Bronchial epithelial cell (primary cell): ENCODE measurements at regions not wholly inside any gene's neighbourhood (a gene's known extent, or its start where the extent isn't known, plus 50 kb on each side); places are given as distances from the start of the nearest gene placed in this dataset.

Experiments
- DNase-seq: peaks from one replicate; pipeline ENCODE4 v3.0.0-alpha.2; 2010; ENCODE audit warnings: low read depth
- FAIRE-seq: peaks from 2 replicates; lab custom pipeline; 2011; peaks lifted over from hg19 to GRCh38; lab: Jason Lieb, UNC
- H3K27me3 ChIP-seq: 2 replicates; pipeline ENCODE4 v1.5.1; 2011; ENCODE audit warnings: low read length; ENCODE audit not compliant: control insufficient read depth, insufficient read depth
- H3K36me3 ChIP-seq: 2 replicates; pipeline ENCODE4 v1.5.1; 2011; ENCODE audit warnings: low read length; ENCODE audit not compliant: control insufficient read depth, insufficient read depth
- H3K4me3 ChIP-seq: 2 replicates; pipeline ENCODE4 v1.5.1; 2011; ENCODE audit warnings: mild to moderate bottlenecking, low read depth, low read length, control low read depth
- CTCF ChIP-seq: IDR thresholded peaks from 2 replicates; pipeline ENCODE4 v1.5.1; 2011; ENCODE audit warnings: mild to moderate bottlenecking, moderate library complexity, low read length, control low read depth, inconsistent platforms; ENCODE audit not compliant: insufficient read depth, severe bottlenecking

GRCh38 chrX:120774606-120775005, 101.1 kb downstream of the CT47B1 start:
- no peak for DNase-seq
- Histone ChIP-seq H3K4me3 (no peak overlapping the region), H3K27me3 (no peaks in the 10 kb centered on the region), H3K36me3 (no peaks in the 10 kb centered on the region)
- no peak for FAIRE-seq
- TF ChIP-seq CTCF: no peak

DNA sequence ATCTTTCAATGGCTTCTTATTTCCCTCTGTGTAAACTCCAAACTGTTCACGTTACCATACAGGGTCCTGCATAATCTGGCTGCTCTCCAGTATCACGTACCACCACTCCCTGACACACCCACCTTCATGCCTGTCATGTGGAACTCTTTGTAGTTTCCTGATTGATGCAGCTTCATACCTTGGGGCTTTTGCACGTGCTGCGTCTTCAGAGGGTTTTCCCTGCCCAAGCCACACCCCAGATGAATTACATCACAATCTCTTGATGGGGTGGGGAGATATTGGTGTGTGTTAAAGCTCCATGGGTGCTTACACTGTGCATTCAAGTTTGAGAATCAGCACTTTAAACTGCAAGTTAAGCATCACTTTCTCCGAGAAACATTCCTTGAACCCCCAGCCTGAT, 101.9 kb downstream of the CT47B1 start:
- Histone ChIP-seq H3K27me3 (no peaks in the 10 kb centered on the region), H3K4me3 (no peak overlapping the region), H3K36me3 (no peaks in the 10 kb centered on the region)
- DNase-seq (no peak), FAIRE-seq (no peak)
- no peak for TF ChIP-seq CTCF

- no peak for TF ChIP-seq CTCF
- no peak for FAIRE-seq
- Histone ChIP-seq H3K4me3 (no peak overlapping the region), H3K36me3 (no peaks in the 10 kb centered on the region), H3K27me3 (no peaks in the 10 kb centered on the region)
- DNase-seq: peak; percentile 73
Measured at GRCh38 chrX:120769576-120770341, 105.9 kb downstream of the CT47B1 start.

GRCh38 chrX:120768681-120769080, 107.0 kb downstream of the CT47B1 start:
- TF ChIP-seq CTCF: no peak
- DNase-seq: peak; percentile 76
- no peaks in the 10 kb centered on the region for H3K36me3 ChIP-seq
- no peak for FAIRE-seq
- no peaks in the 10 kb centered on the region for H3K27me3 ChIP-seq
- no peak overlapping the region for H3K4me3 ChIP-seq

- TF ChIP-seq CTCF: no peak
- DNase-seq (no peak), FAIRE-seq (no peak)
- Histone ChIP-seq H3K27me3 (no peaks in the 10 kb centered on the region), H3K36me3 (no peaks in the 10 kb centered on the region), H3K4me3 (no peak overlapping the region)
Measured at GRCh38 chrX:120768254-120768653, 107.4 kb downstream of the CT47B1 start.

- Histone ChIP-seq H3K27me3 (no peaks in the 10 kb centered on the region), H3K4me3 (no peak overlapping the region), H3K36me3 (no peaks in the 10 kb centered on the region)
- DNase-seq: peak; percentile 21
- FAIRE-seq: no peak
- TF ChIP-seq CTCF: no peak
Measured at GRCh38 chrX:120763269-120763668, 112.4 kb downstream of the CT47B1 start.
